PC-9 (cell line): ENCODE measurements at regions not wholly inside any gene's neighbourhood (a gene's known extent, or its start where the extent isn't known, plus 50 kb on each side); places are given as distances from the start of the nearest gene placed in this dataset.

Experiments used
- BruUV-seq: library from RNA; stranded (reverse); fragments of 400-500 nt; replicated peaks from 2 replicates; lab custom pipeline; 2021; lab: Mats Ljungman, UMichigan
- CTCF ChIA-PET: fragments of 300-600 bp; sonication (Branson Sonifier 250); formaldehyde crosslinking; loops from one replicate; lab custom pipeline; 2022; ENCODE audit warnings: antibody characterized with exemption; lab: Charles Lee
- POLR2A ChIA-PET: fragments of 300-600 bp; sonication (Branson Sonifier 250); formaldehyde crosslinking; loops from one replicate; lab custom pipeline; 2022; ENCODE audit warnings: antibody characterized with exemption; ENCODE audit not compliant: unreplicated experiment; lab: Charles Lee
- DNase-seq, 2 experiments: peaks; one replicate each; pipeline versions ENCODE4 v3.0.0 to v3.0.0-alpha.2; 2015 to 2022; ENCODE audit warnings: mixed read lengths in 1 of 2
- H2AFZ ChIP-seq: fragments of 200-600 bp; sonication (generic); 2 replicates; pipeline ENCODE4 v1.8.1; 2017; ENCODE audit warnings: antibody characterized with exemption
- H3F3A ChIP-seq: fragments of 200-600 bp; sonication (generic); 2 replicates; pipeline ENCODE4 v1.8.1; 2017; ENCODE audit warnings: antibody characterized with exemption, mild to moderate bottlenecking, low read depth; ENCODE audit not compliant: insufficient read depth
- H3K27ac ChIP-seq: fragments of 200-600 bp; sonication (generic); 2 replicates; pipeline ENCODE4 v1.6.1; 2016; ENCODE audit warnings: mixed run types
- H3K27me3 ChIP-seq: fragments of 200-600 bp; sonication (generic); 2 replicates; pipeline ENCODE4 v1.6.1; 2016; ENCODE audit warnings: low read depth, mixed run types; ENCODE audit not compliant: insufficient read depth
- H3K36me3 ChIP-seq: fragments of 200-600 bp; sonication (generic); 2 replicates; pipeline ENCODE4 v1.6.1; 2016; ENCODE audit warnings: low read depth, mixed run types
- H3K4me1 ChIP-seq: fragments of 200-600 bp; sonication (generic); replicated peaks from 2 replicates; pipeline ENCODE4 v1.6.1; 2016; ENCODE audit warnings: mixed run types; ENCODE audit not compliant: insufficient read depth
- H3K4me2 ChIP-seq: fragments of 200-600 bp; sonication (generic); 2 replicates; pipeline ENCODE4 v1.6.1; 2017; ENCODE audit warnings: mixed run types
- H3K4me3 ChIP-seq: fragments of 200-600 bp; sonication (generic); 2 replicates; pipeline ENCODE4 v1.6.1; 2016; ENCODE audit warnings: mixed run types
- H3K79me2 ChIP-seq: fragments of 200-600 bp; sonication (generic); 2 replicates; pipeline ENCODE4 v1.6.1; 2017; ENCODE audit warnings: low read depth, mixed run types
- H3K9me2 ChIP-seq: fragments of 200-600 bp; sonication (generic); 2 replicates; pipeline ENCODE4 v1.8.1; 2017; ENCODE audit warnings: mild to moderate bottlenecking; ENCODE audit not compliant: insufficient read depth
- H3K9me3 ChIP-seq: fragments of 200-600 bp; sonication (generic); 2 replicates; pipeline ENCODE4 v1.8.1; 2016; ENCODE audit warnings: low read depth; ENCODE audit not compliant: insufficient read depth
- H4K20me1 ChIP-seq: fragments of 200-600 bp; sonication (generic); 2 replicates; pipeline ENCODE4 v1.8.1; 2017; ENCODE audit not compliant: insufficient read depth
- EZH2 ChIP-seq: fragments of 200-600 bp; sonication (generic); IDR thresholded peaks from 2 replicates; pipeline ENCODE4 v1.8.0; 2017; ENCODE audit warnings: antibody characterized with exemption, low read depth
- intact Hi-C: fragments of 100-400 bp; cut with micrococcal nuclease; formaldehyde crosslinking; loops from one replicate; pipeline ENCODE4 v1.10.0; 2022; ENCODE audit not compliant: unreplicated experiment
- TF ChIP-seq, protein P1 (sequence below): fragments of 200-600 bp; sonication (generic); conservative IDR thresholded peaks from 2 replicates; pipeline ENCODE4 v1.6.1; 2017; ENCODE audit warnings: mixed run types, antibody characterized with exemption, mild to moderate bottlenecking, moderate library complexity

DNA sequence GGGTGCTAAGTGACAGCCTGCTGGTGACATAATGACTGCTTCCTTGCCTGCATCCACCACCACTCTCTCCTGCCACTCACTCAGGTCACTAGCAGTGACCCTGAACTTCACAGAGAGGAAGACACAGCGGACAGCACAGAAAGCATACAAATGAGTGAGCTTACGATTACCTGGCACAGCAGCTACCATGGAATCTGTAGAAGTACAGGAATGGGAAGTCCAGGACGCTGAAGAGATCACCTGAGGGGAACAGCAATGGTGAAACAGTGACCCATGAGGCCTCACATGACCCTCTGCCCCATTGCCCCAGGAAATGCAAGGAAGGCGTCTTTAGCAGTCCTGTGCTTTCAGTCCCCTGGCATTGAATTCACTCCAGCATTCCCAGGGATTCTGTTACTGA is 96.7 kb upstream of the RIOK3 start:
- POLR2A ChIA-PET, result no interaction called here
- H3K4me2 ChIP-seq, result no peak overlapping the region

DNA sequence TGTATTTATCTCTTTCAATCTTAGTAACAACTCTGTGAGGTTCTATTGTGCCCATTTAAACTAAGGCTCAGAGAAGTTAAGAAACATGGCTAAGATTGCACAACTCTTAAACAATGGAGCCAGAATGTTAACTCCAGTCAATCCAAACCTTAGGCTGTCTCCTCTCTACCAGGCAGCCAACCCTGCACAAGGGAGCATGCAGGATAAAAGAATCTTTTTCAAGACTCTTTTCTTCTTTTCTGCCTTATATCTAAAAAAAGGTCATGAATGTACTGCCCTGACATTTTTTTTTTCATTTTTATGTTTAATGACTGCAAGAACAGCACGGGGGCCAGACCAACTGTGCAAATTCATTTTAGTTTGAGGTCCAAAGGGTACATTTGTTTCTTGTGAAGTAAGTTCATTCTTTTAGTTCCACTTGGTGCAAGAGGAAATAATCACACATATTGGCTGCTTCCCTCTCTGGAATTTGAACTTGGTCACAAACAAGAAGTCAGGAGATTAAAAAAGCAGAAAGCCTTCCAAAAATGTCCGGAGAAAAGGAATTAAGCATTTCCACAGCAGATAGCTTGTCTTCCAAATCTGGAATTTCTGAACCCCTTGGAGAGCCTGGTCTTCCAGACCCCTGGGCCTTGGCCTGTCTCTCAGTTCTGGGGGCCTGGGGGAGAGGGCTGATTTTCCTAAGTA is 96.0 kb upstream of the RIOK3 start:
- H2AFZ ChIP-seq, result no peak overlapping the region
- no peaks in the 10 kb centered on the region for H3K36me3 ChIP-seq
- H3K4me3 ChIP-seq, result no peak overlapping the region
- DNase-seq, result no peak
- POLR2A ChIA-PET, result no interaction called here
- no peaks in the 10 kb centered on the region for H3K9me2 ChIP-seq
- no peak overlapping the region for H3K4me2 ChIP-seq
- TF ChIP-seq, protein P1, sequence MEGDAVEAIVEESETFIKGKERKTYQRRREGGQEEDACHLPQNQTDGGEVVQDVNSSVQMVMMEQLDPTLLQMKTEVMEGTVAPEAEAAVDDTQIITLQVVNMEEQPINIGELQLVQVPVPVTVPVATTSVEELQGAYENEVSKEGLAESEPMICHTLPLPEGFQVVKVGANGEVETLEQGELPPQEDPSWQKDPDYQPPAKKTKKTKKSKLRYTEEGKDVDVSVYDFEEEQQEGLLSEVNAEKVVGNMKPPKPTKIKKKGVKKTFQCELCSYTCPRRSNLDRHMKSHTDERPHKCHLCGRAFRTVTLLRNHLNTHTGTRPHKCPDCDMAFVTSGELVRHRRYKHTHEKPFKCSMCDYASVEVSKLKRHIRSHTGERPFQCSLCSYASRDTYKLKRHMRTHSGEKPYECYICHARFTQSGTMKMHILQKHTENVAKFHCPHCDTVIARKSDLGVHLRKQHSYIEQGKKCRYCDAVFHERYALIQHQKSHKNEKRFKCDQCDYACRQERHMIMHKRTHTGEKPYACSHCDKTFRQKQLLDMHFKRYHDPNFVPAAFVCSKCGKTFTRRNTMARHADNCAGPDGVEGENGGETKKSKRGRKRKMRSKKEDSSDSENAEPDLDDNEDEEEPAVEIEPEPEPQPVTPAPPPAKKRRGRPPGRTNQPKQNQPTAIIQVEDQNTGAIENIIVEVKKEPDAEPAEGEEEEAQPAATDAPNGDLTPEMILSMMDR, result no peak
- no peak for TF ChIP-seq EZH2
- H3K27ac ChIP-seq, result no peak overlapping the region
- H3K27me3 ChIP-seq, result no peaks in the 10 kb centered on the region
- peaks cover 9% of the 10 kb centered on the region for H3K4me1 ChIP-seq
- H3K79me2 ChIP-seq, result no peaks in the 10 kb centered on the region
- intact Hi-C loops, result no loop called here
- H3K9me3 ChIP-seq, result no peaks in the 10 kb centered on the region
- BruUV-seq, result no TSS peak
- CTCF ChIA-PET, result no interaction called here
- H4K20me1 ChIP-seq, result no peaks in the 10 kb centered on the region
- peaks cover 3% of the 10 kb centered on the region; the same call in 1 of the 2 replicates for H3F3A ChIP-seq

More for the DNA sequence above, 96.7 kb upstream of the RIOK3 start:
- no TSS peak for BruUV-seq
- peaks cover 9% of the 10 kb centered on the region for H3K4me1 ChIP-seq
- no peak overlapping the region for H2AFZ ChIP-seq
- no peaks in the 10 kb centered on the region for H3K27me3 ChIP-seq
- H3K9me3 ChIP-seq, result no peaks in the 10 kb centered on the region
- H3K79me2 ChIP-seq, result no peaks in the 10 kb centered on the region
- no peaks in the 10 kb centered on the region for H3K9me2 ChIP-seq
- TF ChIP-seq EZH2, result no peak
- TF ChIP-seq, protein P1, result no peak
- no peaks in the 10 kb centered on the region for H4K20me1 ChIP-seq
- intact Hi-C loops, result no loop called here
- no peak overlapping the region for H3K27ac ChIP-seq
- no peak for DNase-seq
- no peak overlapping the region for H3K4me3 ChIP-seq
- peaks cover 3% of the 10 kb centered on the region; the same call in 1 of the 2 replicates for H3F3A ChIP-seq
- CTCF ChIA-PET, result no interaction called here
- H3K36me3 ChIP-seq, result no peaks in the 10 kb centered on the region

DNA sequence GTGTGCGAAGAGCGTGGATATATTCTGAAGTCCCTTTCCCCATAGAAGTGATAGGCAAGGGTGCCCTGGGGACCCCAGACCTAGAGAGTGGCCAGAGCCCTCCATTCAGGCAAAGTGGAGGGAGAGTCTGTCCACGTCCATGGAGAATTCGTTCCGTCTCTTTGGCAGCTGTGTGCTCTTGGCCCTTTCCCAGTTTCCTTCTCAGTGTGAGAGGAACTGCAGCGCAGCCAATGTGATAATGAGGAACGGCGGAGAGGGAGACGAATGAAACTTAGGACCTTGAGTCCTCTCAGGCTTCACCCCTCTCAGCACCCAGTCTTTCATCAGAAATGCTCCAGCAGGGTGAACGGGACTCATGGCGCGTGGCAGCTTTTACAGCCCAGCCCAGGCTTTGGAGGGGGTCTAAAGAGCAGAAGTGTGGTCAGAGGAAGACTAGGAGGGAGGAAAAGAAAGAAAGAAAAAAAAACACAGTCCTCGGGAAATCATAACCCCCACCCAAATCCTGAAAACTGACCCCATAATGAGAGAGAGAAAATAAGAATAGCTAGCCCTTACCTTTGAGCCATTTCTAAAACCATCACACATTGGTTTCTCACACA is 95.0 kb upstream of the RIOK3 start:
- peaks cover 9% of the 10 kb centered on the region for H3K4me1 ChIP-seq
- H3K4me3 ChIP-seq, result no peak overlapping the region
- H3K9me2 ChIP-seq, result no peaks in the 10 kb centered on the region
- no peaks in the 10 kb centered on the region for H3K9me3 ChIP-seq
- H3F3A ChIP-seq, result peaks cover 3% of the 10 kb centered on the region; the same call in 1 of the 2 replicates
- no peak for TF ChIP-seq EZH2
- TF ChIP-seq, protein P1, result no peak
- H4K20me1 ChIP-seq, result no peaks in the 10 kb centered on the region
- intact Hi-C loops, result no loop called here
- H3K79me2 ChIP-seq, result no peaks in the 10 kb centered on the region
- ChIA-PET POLR2A (no interaction called here), CTCF (no interaction called here)
- no peak overlapping the region for H3K27ac ChIP-seq
- no TSS peak for BruUV-seq
- no peak for DNase-seq
- no peak overlapping the region for H3K4me2 ChIP-seq
- H3K27me3 ChIP-seq, result no peaks in the 10 kb centered on the region
- H2AFZ ChIP-seq, result no peak overlapping the region
- H3K36me3 ChIP-seq, result no peaks in the 10 kb centered on the region
